ENCODE measurements at regions not wholly inside any gene's neighbourhood (a gene's known extent, or its start where the extent isn't known, plus 50 kb on each side); places are given as distances from the start of the nearest gene placed in this dataset.

- no peaks in the 10 kb centered on the region for H3K36me3 ChIP-seq (ENCODE audit: control insufficient read depth in 5 of 5, insufficient read depth in 5 of 5, low read length in 5 of 5)
Observed at GRCh38 chr10:110403593-110403992, 94.1 kb upstream of the DUSP5 start.

GRCh38 chr10:110404413-110404812 lies 93.3 kb upstream of the DUSP5 start:
- Histone ChIP-seq H3K27me3 (ENCODE audit: control insufficient read depth in 5 of 5, insufficient read depth in 4 of 5, low read length in 5 of 5) (peaks cover 0 to 11% (median 3%) of the 10 kb centered on the region in 5 donors), H3K9ac (ENCODE audit: low read length in 5 of 5) (no peak overlapping the region), H3K36me3 (ENCODE audit: control insufficient read depth in 5 of 5, insufficient read depth in 5 of 5, low read length in 5 of 5) (no peaks in the 10 kb centered on the region), H3K4me3 (ENCODE audit: low read depth in 1 of 5, low read length in 5 of 5) (no peak overlapping the region), H3K27ac (ENCODE audit: low read depth, low read length) (no peak overlapping the region), H3K9me3 (ENCODE audit: control insufficient read depth in 5 of 5, low read length in 5 of 5) (no peaks in the 10 kb centered on the region), H3K4me1 (ENCODE audit: control insufficient read depth in 5 of 5, insufficient read depth in 5 of 5, low read length in 5 of 5) (peaks cover 0 to 6% (median 0%) of the 10 kb centered on the region in 5 donors)

More at GRCh38 chr10:110403593-110403992, 94.1 kb upstream of the DUSP5 start:
- Histone ChIP-seq H3K4me1 (ENCODE audit: control insufficient read depth in 5 of 5, insufficient read depth in 5 of 5, low read length in 5 of 5) (peaks cover 0 to 9% (median 3%) of the 10 kb centered on the region in 5 donors), H3K9ac (ENCODE audit: low read length in 5 of 5) (no peak overlapping the region), H3K27ac (ENCODE audit: low read depth, low read length) (no peak overlapping the region), H3K27me3 (ENCODE audit: control insufficient read depth in 5 of 5, insufficient read depth in 4 of 5, low read length in 5 of 5) (peaks cover 0 to 11% (median 3%) of the 10 kb centered on the region in 5 donors), H3K4me3 (ENCODE audit: low read depth in 1 of 5, low read length in 5 of 5) (no peak overlapping the region), H3K9me3 (ENCODE audit: control insufficient read depth in 5 of 5, low read length in 5 of 5) (no peaks in the 10 kb centered on the region)

DNA sequence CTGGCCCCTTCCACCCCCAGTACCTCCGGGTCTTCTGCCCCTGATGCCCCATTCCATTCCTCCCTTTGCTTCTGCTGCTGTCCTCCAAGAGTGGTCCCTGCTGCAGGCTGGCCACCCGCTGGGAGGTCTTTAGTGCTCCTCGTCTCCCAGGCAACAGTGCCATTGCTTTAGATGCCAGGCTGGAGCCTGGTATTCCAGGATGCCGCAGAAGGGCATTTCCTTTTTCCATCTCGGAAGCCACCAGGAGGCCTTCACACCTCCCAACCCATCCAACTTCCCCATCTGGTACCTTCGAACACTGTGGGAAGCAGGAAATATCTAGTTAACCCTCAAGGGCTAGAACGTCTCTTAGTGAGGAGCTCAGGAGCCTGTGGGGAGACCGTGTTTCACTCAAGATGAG lies 92.9 kb upstream of the DUSP5 start:
- H3K36me3 ChIP-seq (ENCODE audit: control insufficient read depth in 5 of 5, insufficient read depth in 5 of 5, low read length in 5 of 5), result no peaks in the 10 kb centered on the region
- H3K4me3 ChIP-seq (ENCODE audit: low read depth in 1 of 5, low read length in 5 of 5), result no peak overlapping the region
- peaks cover 0 to 6% (median 0%) of the 10 kb centered on the region in 5 donors for H3K4me1 ChIP-seq (ENCODE audit: control insufficient read depth in 5 of 5, insufficient read depth in 5 of 5, low read length in 5 of 5)
- H3K9me3 ChIP-seq (ENCODE audit: control insufficient read depth in 5 of 5, low read length in 5 of 5), result no peaks in the 10 kb centered on the region
- no peak overlapping the region for H3K9ac ChIP-seq (ENCODE audit: low read length in 5 of 5)
- no peak overlapping the region for H3K27ac ChIP-seq (ENCODE audit: low read depth, low read length)
- peaks cover 0 to 9% (median 3%) of the 10 kb centered on the region in 5 donors for H3K27me3 ChIP-seq (ENCODE audit: control insufficient read depth in 5 of 5, insufficient read depth in 4 of 5, low read length in 5 of 5)

DNA sequence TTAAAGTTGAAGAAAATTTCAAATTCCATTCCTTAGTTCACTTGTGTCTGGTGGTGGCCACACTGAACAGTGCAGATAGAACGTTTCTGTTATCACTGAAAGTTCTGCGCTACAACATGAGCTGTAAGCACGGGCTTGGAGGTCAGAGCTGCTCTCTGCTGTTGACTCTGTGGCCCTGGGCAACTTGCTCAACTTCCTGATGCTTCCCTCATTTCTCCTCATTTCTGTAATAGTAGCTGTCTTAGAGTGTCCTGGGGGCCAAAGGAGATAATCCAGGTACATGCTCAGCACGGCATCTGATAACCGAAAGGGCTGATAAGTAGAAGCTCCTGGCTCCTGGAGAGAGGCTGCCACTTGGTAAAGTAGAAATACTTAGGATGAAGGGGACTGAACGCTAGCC lies 92.3 kb upstream of the DUSP5 start:
- Histone ChIP-seq H3K9me3 (ENCODE audit: control insufficient read depth in 5 of 5, low read length in 5 of 5) (no peaks in the 10 kb centered on the region), H3K27ac (ENCODE audit: low read depth, low read length) (no peak overlapping the region), H3K27me3 (ENCODE audit: control insufficient read depth in 5 of 5, insufficient read depth in 4 of 5, low read length in 5 of 5) (peaks cover 0 to 9% (median 3%) of the 10 kb centered on the region in 5 donors), H3K4me1 (ENCODE audit: control insufficient read depth in 5 of 5, insufficient read depth in 5 of 5, low read length in 5 of 5) (peaks cover 0 to 9% (median under 1%) of the 10 kb centered on the region in 5 donors), H3K4me3 (ENCODE audit: low read depth in 1 of 5, low read length in 5 of 5) (no peak overlapping the region), H3K36me3 (ENCODE audit: control insufficient read depth in 5 of 5, insufficient read depth in 5 of 5, low read length in 5 of 5) (no peaks in the 10 kb centered on the region), H3K9ac (ENCODE audit: low read length in 5 of 5) (no peak overlapping the region)

- H3K36me3 ChIP-seq (ENCODE audit: control insufficient read depth in 5 of 5, insufficient read depth in 5 of 5, low read length in 5 of 5), result no peaks in the 10 kb centered on the region
- H3K9ac ChIP-seq (ENCODE audit: low read length in 5 of 5), result no peak overlapping the region
- H3K4me3 ChIP-seq (ENCODE audit: low read depth in 1 of 5, low read length in 5 of 5), result no peak overlapping the region
- peaks cover 0 to 16% (median 4%) of the 10 kb centered on the region in 5 donors for H3K4me1 ChIP-seq (ENCODE audit: control insufficient read depth in 5 of 5, insufficient read depth in 5 of 5, low read length in 5 of 5)
- peaks cover 0 to 9% (median 3%) of the 10 kb centered on the region in 5 donors for H3K27me3 ChIP-seq (ENCODE audit: control insufficient read depth in 5 of 5, insufficient read depth in 4 of 5, low read length in 5 of 5)
- no peaks in the 10 kb centered on the region for H3K9me3 ChIP-seq (ENCODE audit: control insufficient read depth in 5 of 5, low read length in 5 of 5)
- no peak overlapping the region for H3K27ac ChIP-seq (ENCODE audit: low read depth, low read length)
Observed at GRCh38 chr10:110407301-110408170, 90.2 kb upstream of the DUSP5 start.

GRCh38 chr10:110408203-110408871 lies 89.4 kb upstream of the DUSP5 start:
- peaks cover 0 to 17% (median 8%) of the 10 kb centered on the region in 5 donors for H3K4me1 ChIP-seq (ENCODE audit: control insufficient read depth in 5 of 5, insufficient read depth in 5 of 5, low read length in 5 of 5)
- no peak overlapping the region for H3K9ac ChIP-seq (ENCODE audit: low read length in 5 of 5)
- no peaks in the 10 kb centered on the region for H3K9me3 ChIP-seq (ENCODE audit: control insufficient read depth in 5 of 5, low read length in 5 of 5)
- H3K27ac ChIP-seq (ENCODE audit: low read depth, low read length), result no peak overlapping the region
- H3K27me3 ChIP-seq (ENCODE audit: control insufficient read depth in 5 of 5, insufficient read depth in 4 of 5, low read length in 5 of 5), result peaks cover 0 to 9% (median 3%) of the 10 kb centered on the region in 5 donors
- no peaks in the 10 kb centered on the region for H3K36me3 ChIP-seq (ENCODE audit: control insufficient read depth in 5 of 5, insufficient read depth in 5 of 5, low read length in 5 of 5)
- H3K4me3 ChIP-seq (ENCODE audit: low read depth in 1 of 5, low read length in 5 of 5), result no peak overlapping the region

GRCh38 chr10:110408943-110409342 lies 88.8 kb upstream of the DUSP5 start:
- no peaks in the 10 kb centered on the region for H3K36me3 ChIP-seq (ENCODE audit: control insufficient read depth in 5 of 5, insufficient read depth in 5 of 5, low read length in 5 of 5)

DNA sequence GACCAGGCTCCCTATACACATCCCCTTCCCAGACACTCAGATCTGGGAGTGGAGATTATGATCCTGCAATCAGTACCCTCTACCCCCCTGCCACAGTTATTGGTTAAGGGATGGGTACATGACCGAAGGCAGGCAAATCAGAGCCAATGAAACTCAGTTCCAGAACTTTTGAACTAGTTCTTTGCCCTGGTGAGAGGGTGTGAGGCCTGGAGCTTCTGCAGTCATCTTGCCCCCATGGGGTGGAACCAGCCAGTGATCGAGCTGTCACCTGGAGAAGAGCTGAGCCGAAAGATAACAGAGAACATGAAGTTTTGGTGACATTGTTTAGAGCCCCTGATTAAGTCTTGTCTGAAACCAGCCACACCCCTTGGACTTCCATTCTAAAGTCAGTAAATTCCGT lies 88.2 kb upstream of the DUSP5 start:
- Histone ChIP-seq H3K36me3 (ENCODE audit: control insufficient read depth in 5 of 5, insufficient read depth in 5 of 5, low read length in 5 of 5) (no peaks in the 10 kb centered on the region), H3K4me1 (ENCODE audit: control insufficient read depth in 5 of 5, insufficient read depth in 5 of 5, low read length in 5 of 5) (peaks cover 0 to 17% (median 7%) of the 10 kb centered on the region in 5 donors), H3K9me3 (ENCODE audit: control insufficient read depth in 5 of 5, low read length in 5 of 5) (no peaks in the 10 kb centered on the region), H3K4me3 (ENCODE audit: low read depth in 1 of 5, low read length in 5 of 5) (no peak overlapping the region), H3K9ac (ENCODE audit: low read length in 5 of 5) (no peak overlapping the region), H3K27ac (ENCODE audit: low read depth, low read length) (no peak overlapping the region), H3K27me3 (ENCODE audit: control insufficient read depth in 5 of 5, insufficient read depth in 4 of 5, low read length in 5 of 5) (peaks cover 0 to 7% (median 3%) of the 10 kb centered on the region in 5 donors)

More at GRCh38 chr10:110408943-110409342, 88.8 kb upstream of the DUSP5 start:
- Histone ChIP-seq H3K4me3 (ENCODE audit: low read depth in 1 of 5, low read length in 5 of 5) (no peak overlapping the region), H3K9me3 (ENCODE audit: control insufficient read depth in 5 of 5, low read length in 5 of 5) (no peaks in the 10 kb centered on the region), H3K9ac (ENCODE audit: low read length in 5 of 5) (no peak overlapping the region), H3K4me1 (ENCODE audit: control insufficient read depth in 5 of 5, insufficient read depth in 5 of 5, low read length in 5 of 5) (peaks cover 0 to 17% (median 10%) of the 10 kb centered on the region in 5 donors), H3K27me3 (ENCODE audit: control insufficient read depth in 5 of 5, insufficient read depth in 4 of 5, low read length in 5 of 5) (peaks cover 0 to 8% (median 3%) of the 10 kb centered on the region in 5 donors), H3K27ac (ENCODE audit: low read depth, low read length) (no peak overlapping the region)

GRCh38 chr10:110409926-110410325 lies 87.8 kb upstream of the DUSP5 start:
- no peak overlapping the region for H3K4me3 ChIP-seq (ENCODE audit: low read depth in 1 of 5, low read length in 5 of 5)
- H3K9me3 ChIP-seq (ENCODE audit: control insufficient read depth in 5 of 5, low read length in 5 of 5), result no peaks in the 10 kb centered on the region
- no peak overlapping the region for H3K9ac ChIP-seq (ENCODE audit: low read length in 5 of 5)
- no peaks in the 10 kb centered on the region for H3K36me3 ChIP-seq (ENCODE audit: control insufficient read depth in 5 of 5, insufficient read depth in 5 of 5, low read length in 5 of 5)
- H3K4me1 ChIP-seq (ENCODE audit: control insufficient read depth in 5 of 5, insufficient read depth in 5 of 5, low read length in 5 of 5), result peaks cover 0 to 17% (median 5%) of the 10 kb centered on the region in 5 donors
- no peak overlapping the region for H3K27ac ChIP-seq (ENCODE audit: low read depth, low read length)
- H3K27me3 ChIP-seq (ENCODE audit: control insufficient read depth in 5 of 5, insufficient read depth in 4 of 5, low read length in 5 of 5), result peaks cover 0 to 6% (median 3%) of the 10 kb centered on the region in 5 donors

Data from subcutaneous abdominal adipose tissue (tissue), 5 donors.